Urinary bladder (tissue), 3 donors: ENCODE measurements at regions not wholly inside any gene's neighbourhood (a gene's known extent, or its start where the extent isn't known, plus 50 kb on each side); places are given as distances from the start of the nearest gene placed in this dataset.

ENCODE experiments used
- DNase-seq: peaks from one replicate; pipeline ENCODE4 v3.0.0-alpha.2; 2015; ENCODE audit errors: extremely low spot score
- H3K27ac ChIP-seq: one replicate; pipeline ENCODE4 v1.5.1; 2013; ENCODE audit warnings: low read depth, mild to moderate bottlenecking, moderate library complexity
- H3K36me3 ChIP-seq: one replicate; pipeline ENCODE4 v1.6.1; 2013; ENCODE audit warnings: mild to moderate bottlenecking, moderate library complexity; ENCODE audit not compliant: insufficient read depth
- H3K4me1 ChIP-seq: one replicate; pipeline ENCODE4 v1.6.1; 2013; ENCODE audit warnings: mild to moderate bottlenecking, moderate library complexity; ENCODE audit not compliant: insufficient read depth
- H3K4me3 ChIP-seq: one replicate; pipeline ENCODE4 v1.5.1; 2013; ENCODE audit warnings: low read depth, low read length
- WGBS: extraction: QIAGEN DNeasy Blood & Tissue Kit; methylation state at CpG from one replicate; pipeline ENCODE4 v1.1.7; 2013; 5-methylcytosine and 5-hydroxymethylcytosine counted together
- donor health status: healthy with polysubstance abuse.
- donor health status: healthy.

GRCh38 chr5:155091768-155092717 is 78.5 kb downstream of the KIF4B start:
- Histone ChIP-seq H3K4me3 (no peak overlapping the region), H3K36me3 (no peaks in the 10 kb centered on the region), H3K4me1 (no peaks in the 10 kb centered on the region), H3K27ac (no peak overlapping the region)
- DNase-seq = no peak
- 84% methylated on average over 2 of the region's 2 CpGs for WGBS

GRCh38 chr5:155094455-155094854 is 80.9 kb downstream of the KIF4B start:
- 57% methylated on average over 1 of the region's 1 CpG for WGBS
- H3K27ac ChIP-seq = no peak overlapping the region
- no peaks in the 10 kb centered on the region for H3K4me1 ChIP-seq
- H3K36me3 ChIP-seq = no peaks in the 10 kb centered on the region
- H3K4me3 ChIP-seq = no peak overlapping the region
- no peak for DNase-seq

GRCh38 chr5:155097995-155098394 is 84.4 kb downstream of the KIF4B start:
- Histone ChIP-seq H3K27ac (no peak overlapping the region), H3K4me3 (no peak overlapping the region), H3K4me1 (no peaks in the 10 kb centered on the region), H3K36me3 (no peaks in the 10 kb centered on the region)
- no peak for DNase-seq
- 65% methylated on average over 2 of the region's 2 CpGs for WGBS

GRCh38 chr5:155098433-155098832 is 84.9 kb downstream of the KIF4B start:
- no peaks in the 10 kb centered on the region for H3K36me3 ChIP-seq
- no peak overlapping the region for H3K27ac ChIP-seq
- no peak overlapping the region for H3K4me3 ChIP-seq
- DNase-seq = no peak
- WGBS = 33% methylated on average over 1 of the region's 1 CpG
- H3K4me1 ChIP-seq = no peaks in the 10 kb centered on the region

GRCh38 chr5:155101697-155102096 is 88.1 kb downstream of the KIF4B start:
- DNase-seq = no peak
- Histone ChIP-seq H3K4me1 (no peaks in the 10 kb centered on the region), H3K36me3 (no peaks in the 10 kb centered on the region), H3K4me3 (no peak overlapping the region), H3K27ac (no peak overlapping the region)
- WGBS = 62% methylated on average over 2 of the region's 2 CpGs

GRCh38 chr5:155103146-155103545 is 89.6 kb downstream of the KIF4B start:
- Histone ChIP-seq H3K36me3 (no peaks in the 10 kb centered on the region), H3K4me1 (no peaks in the 10 kb centered on the region), H3K4me3 (no peak overlapping the region), H3K27ac (no peak overlapping the region)
- WGBS = 66% methylated on average over 4 of the region's 4 CpGs
- no peak for DNase-seq

GRCh38 chr5:155104441-155104840 is 90.9 kb downstream of the KIF4B start:
- no peak for DNase-seq
- no peaks in the 10 kb centered on the region for H3K36me3 ChIP-seq

GRCh38 chr5:155106221-155106620 is 92.7 kb downstream of the KIF4B start:
- no peak for DNase-seq
- 91% methylated on average over 4 of the region's 4 CpGs for WGBS

More at GRCh38 chr5:155104441-155104840, 90.9 kb downstream of the KIF4B start:
- Histone ChIP-seq H3K4me3 (no peak overlapping the region), H3K27ac (no peak overlapping the region), H3K4me1 (no peaks in the 10 kb centered on the region)
- 91% methylated on average over 2 of the region's 2 CpGs for WGBS

GRCh38 chr5:155113888-155114287 is 100.3 kb downstream of the KIF4B start:
- Histone ChIP-seq H3K27ac (no peak overlapping the region), H3K36me3 (no peaks in the 10 kb centered on the region), H3K4me3 (no peak overlapping the region), H3K4me1 (no peaks in the 10 kb centered on the region)
- 55% methylated on average over 3 of the region's 3 CpGs for WGBS
- DNase-seq = no peak

More at GRCh38 chr5:155106221-155106620, 92.7 kb downstream of the KIF4B start:
- Histone ChIP-seq H3K4me1 (no peaks in the 10 kb centered on the region), H3K36me3 (no peaks in the 10 kb centered on the region), H3K4me3 (no peak overlapping the region), H3K27ac (no peak overlapping the region)

- no peaks in the 10 kb centered on the region for H3K36me3 ChIP-seq
- no peak for DNase-seq
- 93% methylated on average over 25 of the region's 25 CpGs for WGBS
Measured at GRCh38 chr5:155114655-155115054, 101.1 kb downstream of the KIF4B start.

GRCh38 chr5:155116456-155117251 is 103.1 kb downstream of the KIF4B start:
- 79% methylated on average over 13 of the region's 13 CpGs for WGBS
- H3K27ac ChIP-seq = no peak overlapping the region
- no peaks in the 10 kb centered on the region for H3K36me3 ChIP-seq
- H3K4me3 ChIP-seq = no peak overlapping the region
- H3K4me1 ChIP-seq = no peaks in the 10 kb centered on the region
- no peak for DNase-seq

More at GRCh38 chr5:155114655-155115054, 101.1 kb downstream of the KIF4B start:
- Histone ChIP-seq H3K4me3 (no peak overlapping the region), H3K27ac (no peak overlapping the region), H3K4me1 (no peaks in the 10 kb centered on the region)

- no peak for DNase-seq
- H3K4me1 ChIP-seq = no peaks in the 10 kb centered on the region
- 39% methylated on average over 7 of the region's 7 CpGs for WGBS
- no peak overlapping the region for H3K27ac ChIP-seq
- H3K36me3 ChIP-seq = no peaks in the 10 kb centered on the region
- H3K4me3 ChIP-seq = no peak overlapping the region
Measured at GRCh38 chr5:155125551-155126095, 112.1 kb downstream of the KIF4B start.

GRCh38 chr5:155126573-155126972 is 113.0 kb downstream of the KIF4B start:
- Histone ChIP-seq H3K27ac (no peak overlapping the region), H3K4me1 (no peaks in the 10 kb centered on the region), H3K4me3 (no peak overlapping the region), H3K36me3 (no peaks in the 10 kb centered on the region)
- 57% methylated on average over 3 of the region's 3 CpGs for WGBS
- DNase-seq = no peak
